GM12892 (cell line): ENCODE measurements at regions not wholly inside any gene's neighbourhood (a gene's known extent, or its start where the extent isn't known, plus 50 kb on each side); places are given as distances from the start of the nearest gene placed in this dataset.
"Not testable (repeated sequence)": the region's sequence is repeated elsewhere in the genome, so short reads cannot be mapped to it uniquely, and the experiment has no call there.

ENCODE experiments used
- DNase-seq: peaks from one replicate; pipeline ENCODE4 v3.0.0; 2011; ENCODE audit not compliant: insufficient read length
- FAIRE-seq: peaks from 2 replicates; lab custom pipeline; 2011; peaks lifted over from hg19 to GRCh38; lab: Jason Lieb, UNC
- POLR2A ChIP-seq: IDR thresholded peaks from 2 replicates; pipeline ENCODE4 v1.6.1; 2011; ENCODE audit warnings: low read depth, low read length, control low read depth
- POLR2AphosphoS5 ChIP-seq: IDR thresholded peaks from 2 replicates; pipeline ENCODE4 v1.6.1; 2011; ENCODE audit warnings: low read depth, low read length, control low read depth
- TAF1 ChIP-seq: IDR thresholded peaks from 2 replicates; pipeline ENCODE4 v1.6.1; 2011; ENCODE audit warnings: low read depth, mild to moderate bottlenecking, control low read depth, low read length, borderline replicate concordance

DNA sequence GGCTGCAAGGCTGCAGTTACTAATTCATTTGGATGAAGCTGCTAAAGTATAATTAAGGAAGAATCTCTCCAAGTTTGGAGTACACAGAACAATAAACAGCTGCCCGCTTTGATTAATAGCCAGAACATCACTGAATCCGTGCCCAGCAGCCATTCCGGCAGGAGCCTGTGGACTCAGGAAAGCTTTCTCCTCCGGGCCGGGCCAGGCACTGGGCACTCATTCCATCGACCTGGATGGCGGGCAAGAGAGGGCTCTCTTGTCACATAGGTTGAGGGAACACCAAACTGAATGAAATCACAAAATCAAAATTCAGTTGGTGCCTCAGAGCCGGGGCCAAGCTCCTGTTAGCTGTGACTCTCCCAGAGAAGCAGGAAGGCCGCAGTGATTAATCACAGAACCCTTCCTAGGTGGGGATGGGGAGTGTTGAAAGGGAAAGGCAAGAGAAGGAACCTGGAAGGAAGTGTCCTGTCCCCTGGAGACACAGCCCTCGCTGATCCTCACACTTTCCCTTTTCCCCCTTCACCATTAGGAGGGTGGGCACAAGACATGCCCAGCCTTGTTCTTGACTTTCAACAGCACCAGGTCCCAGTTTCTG is 306.7 kb downstream of the NPHP4 start:
- no peak for DNase-seq
- no peak for TF ChIP-seq TAF1
- TF ChIP-seq POLR2AphosphoS5 = no peak
- no peak for TF ChIP-seq POLR2A
- no peak for FAIRE-seq

DNA sequence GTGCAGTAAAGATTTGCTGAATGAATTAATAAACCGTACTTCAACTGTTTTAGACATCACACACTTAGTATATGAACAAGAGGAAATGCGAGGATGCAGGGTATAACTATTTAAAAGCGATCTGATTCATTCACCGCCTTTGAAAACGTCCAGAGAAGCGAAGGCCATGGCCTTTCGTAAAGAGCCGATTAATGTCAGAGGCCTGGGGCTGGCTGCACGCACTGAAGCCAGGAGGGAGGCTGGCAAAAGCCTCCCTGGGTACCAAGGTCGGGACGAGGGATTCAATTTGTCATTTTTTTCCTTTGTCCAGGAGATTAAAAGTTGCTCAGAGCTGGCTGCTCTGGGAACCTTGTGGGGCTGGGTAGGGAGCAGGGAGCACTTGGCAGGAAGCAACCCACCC is 307.4 kb downstream of the NPHP4 start:
- TF ChIP-seq POLR2A (no peak), TAF1 (no peak), POLR2AphosphoS5 (no peak)
- DNase-seq (no peak), FAIRE-seq (no peak)

DNA sequence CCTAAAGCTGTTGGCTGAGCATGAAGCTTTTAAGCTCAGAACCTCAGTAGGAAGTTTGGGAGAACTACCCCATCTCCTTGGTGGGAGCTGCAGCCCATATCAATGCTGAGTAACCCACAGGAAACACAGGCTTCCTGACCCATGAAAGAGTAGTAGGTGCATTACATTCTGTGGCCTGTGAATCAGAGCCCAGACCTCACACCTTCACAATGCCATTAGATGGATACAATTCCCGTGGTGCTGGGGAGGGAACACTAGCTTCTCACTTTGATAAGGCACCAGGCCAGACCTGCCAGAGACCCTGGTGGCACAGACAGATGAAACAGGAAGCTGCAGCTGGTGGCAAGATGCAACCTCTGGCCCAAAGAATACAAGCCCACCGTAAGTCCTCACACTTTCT is 308.8 kb downstream of the NPHP4 start:
- DNase-seq = no peak
- FAIRE-seq = no peak
- TF ChIP-seq POLR2A (no peak), TAF1 (no peak), POLR2AphosphoS5 (no peak)

DNA sequence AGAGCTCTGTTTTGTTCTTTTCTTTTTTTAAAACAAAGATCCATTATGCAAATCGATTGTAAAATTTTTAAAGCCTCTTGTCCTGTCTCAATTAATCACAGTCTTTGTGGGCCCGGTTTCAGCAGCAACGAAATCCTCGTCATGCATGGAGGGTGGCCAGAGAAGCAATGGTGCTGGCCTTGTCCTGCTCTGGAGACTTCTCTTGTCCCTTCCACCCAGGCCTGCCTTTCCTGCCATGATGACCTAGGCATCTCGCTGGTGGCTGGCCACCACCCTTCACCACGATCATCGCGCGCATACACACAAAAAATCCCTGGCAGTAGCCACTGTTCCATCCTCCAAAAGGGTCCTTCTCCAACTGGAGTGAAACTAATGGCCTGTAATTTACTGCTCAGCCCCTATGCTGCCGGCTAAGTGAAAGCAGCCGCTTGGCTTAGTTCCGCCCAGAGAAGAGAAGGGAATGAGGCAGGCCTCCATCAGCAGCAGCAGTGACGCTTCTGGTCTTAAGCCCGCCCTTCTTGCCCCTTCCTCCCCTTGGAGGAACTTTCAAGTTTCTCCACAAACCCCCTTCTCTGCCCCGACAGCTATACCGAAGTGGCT is 309.5 kb downstream of the NPHP4 start:
- no peak for TF ChIP-seq TAF1
- TF ChIP-seq POLR2A = no peak
- TF ChIP-seq POLR2AphosphoS5 = no peak
- no peak for FAIRE-seq
- no peak for DNase-seq

DNA sequence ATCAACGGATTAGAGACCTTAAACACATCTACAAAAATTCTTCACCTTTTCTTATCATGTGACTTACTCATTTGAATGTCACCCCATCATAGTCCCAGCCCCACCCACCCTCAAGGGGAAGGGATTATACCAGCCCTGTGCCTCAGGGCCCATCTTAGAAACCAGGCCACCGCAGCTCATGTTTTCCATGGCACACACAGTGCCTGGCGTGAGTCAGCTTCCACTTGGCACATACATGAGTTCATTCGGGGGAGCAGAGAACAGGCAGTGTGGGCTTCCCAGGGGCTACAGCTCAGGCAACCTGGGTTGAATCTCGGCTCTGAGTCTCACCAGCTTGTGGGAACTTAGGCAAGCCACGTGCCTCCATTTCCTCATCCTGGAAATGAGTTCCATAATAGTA is 310.6 kb downstream of the NPHP4 start:
- no peak for DNase-seq
- TF ChIP-seq POLR2A (no peak), TAF1 (no peak), POLR2AphosphoS5 (no peak)
- no peak for FAIRE-seq

DNA sequence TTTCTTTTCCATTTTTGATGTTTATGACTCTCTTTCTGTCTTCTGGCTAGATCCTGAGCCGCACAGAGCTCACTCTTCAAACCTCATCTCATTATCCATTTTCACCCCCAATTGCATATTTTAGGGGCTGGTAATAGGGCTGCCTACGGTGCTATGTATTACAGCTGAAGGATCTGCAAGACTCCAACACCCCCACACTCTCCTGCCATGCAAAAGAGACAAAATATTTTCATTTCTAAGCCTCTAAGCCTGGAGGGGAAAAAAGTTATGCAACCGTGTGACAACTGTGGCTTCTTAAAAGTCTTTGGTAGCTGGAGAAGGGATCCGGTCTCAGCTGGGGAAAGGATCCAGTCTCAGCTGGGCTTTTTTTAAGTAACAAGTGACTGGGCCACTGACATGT is 311.6 kb downstream of the NPHP4 start:
- FAIRE-seq (no peak), DNase-seq (no peak)
- TF ChIP-seq POLR2A (no peak), POLR2AphosphoS5 (no peak), TAF1 (no peak)

DNA sequence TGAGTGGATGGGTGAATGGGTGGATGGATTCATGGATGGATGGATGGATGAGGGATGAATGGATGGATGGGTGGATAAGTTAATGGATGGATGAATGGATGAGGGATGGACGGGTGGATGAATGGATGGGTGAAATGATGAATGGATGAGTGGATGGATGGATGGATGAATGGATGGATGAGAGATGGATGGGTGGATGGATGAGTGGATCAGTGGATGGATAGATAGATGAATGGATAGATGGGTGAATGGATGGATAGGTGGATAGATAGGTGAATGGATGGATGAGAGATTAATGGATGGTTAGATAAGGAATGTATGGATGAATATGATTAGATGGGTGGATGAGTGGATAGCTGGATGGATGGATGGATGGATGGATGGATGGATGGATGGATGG is 313.5 kb downstream of the NPHP4 start:
- DNase-seq (no peak), FAIRE-seq (no peak)
- TF ChIP-seq POLR2AphosphoS5 = no peak

DNA sequence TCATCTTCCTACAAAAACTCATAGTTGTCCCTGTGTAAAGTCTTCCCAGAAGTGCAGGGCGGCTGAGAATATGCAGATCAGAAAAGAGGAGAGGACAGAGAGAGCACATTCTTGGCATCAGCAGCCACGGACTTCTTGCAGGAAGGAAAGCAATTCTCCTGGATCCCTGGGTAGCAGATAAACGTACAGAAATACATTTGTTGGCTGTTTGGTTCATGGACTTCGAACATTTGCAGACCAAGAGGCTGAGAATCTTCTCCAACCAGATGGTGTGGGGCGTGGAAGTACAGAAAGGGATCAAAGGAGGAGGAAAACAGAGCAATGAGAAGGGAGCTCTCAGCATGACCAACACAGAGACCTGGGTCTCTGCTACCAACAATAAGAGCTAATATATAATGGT is 319.9 kb downstream of the NPHP4 start:
- not testable (repeated sequence) for FAIRE-seq, DNase-seq

DNA sequence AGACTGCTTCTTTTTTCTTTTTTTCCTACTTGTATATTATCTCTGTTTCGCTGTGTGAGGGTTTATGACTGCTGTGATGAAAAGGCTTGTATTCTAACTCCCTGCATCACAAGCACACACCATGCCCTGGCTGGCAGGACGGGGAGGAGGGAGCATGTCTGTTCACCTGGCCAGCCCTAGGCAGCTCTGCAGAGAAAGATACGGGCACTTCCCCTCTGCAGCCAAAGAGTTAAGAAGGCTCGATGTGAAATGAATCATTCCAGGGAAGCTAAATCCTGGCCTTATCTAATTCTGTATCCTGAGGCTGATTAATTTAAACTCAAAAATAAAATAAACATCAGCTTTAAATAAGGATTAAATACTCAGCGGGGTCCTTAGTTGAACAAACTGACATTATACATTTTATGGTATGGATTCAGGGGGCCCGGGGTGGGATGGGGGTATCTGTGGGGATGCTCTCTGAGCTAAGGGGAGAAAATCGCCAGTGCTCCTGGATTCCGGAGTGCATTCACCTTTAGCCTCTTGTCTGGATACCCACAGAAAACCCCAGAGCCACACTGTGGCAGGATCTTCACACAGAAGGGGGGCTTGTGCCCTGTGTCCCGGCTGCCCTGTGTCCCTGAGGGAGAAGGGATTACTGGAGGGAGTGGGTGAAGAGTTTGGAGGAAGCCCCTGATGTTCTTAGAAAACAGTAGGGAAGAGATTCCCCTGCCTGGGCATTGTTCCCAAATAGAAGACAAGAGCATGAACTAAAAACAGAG is 321.5 kb downstream of the NPHP4 start:
- no peak for DNase-seq
- FAIRE-seq = no peak
- TF ChIP-seq POLR2AphosphoS5 (no peak), POLR2A (no peak), TAF1 (no peak)

DNA sequence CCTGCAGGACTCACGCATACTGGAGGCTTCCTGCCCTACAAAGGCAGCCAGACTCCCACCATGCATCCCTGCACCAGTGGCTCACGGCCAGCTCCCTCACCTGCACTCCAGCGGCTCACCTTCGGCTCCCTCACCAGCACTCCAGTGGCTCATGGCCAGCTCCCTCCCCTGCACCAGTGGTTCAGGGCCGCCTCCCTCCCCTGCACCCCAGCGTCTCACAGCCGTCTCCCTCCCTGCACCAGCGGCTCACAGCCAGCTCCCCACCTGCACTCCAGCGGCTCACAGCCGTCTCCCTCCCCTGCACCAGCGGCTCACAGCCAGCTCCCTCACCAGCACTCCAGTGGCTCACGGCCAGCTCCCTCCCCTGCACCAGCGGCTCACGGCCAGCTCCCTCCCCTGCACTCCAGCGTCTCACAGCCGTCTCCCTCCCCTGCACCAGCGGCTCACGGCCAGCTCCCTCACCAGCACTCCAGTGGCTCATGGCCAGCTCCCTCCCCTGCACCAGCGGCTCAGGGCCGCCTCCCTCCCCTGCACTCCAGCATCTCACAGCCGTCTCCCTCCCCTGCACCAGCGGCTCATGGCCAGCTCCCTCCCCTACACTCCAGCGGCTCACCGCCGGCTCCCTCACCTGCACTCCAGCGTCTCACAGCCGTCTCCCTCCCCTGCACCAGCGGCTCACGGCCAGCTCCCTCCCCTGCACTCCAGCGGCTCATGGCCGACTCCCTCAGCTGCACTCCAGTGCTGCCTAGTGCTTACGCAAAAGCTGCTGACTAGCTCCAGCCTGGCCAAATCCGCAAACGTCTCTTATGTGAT is 324.5 kb downstream of the NPHP4 start:
- no peak for DNase-seq
- no peak for FAIRE-seq
- TF ChIP-seq POLR2AphosphoS5 = no peak
- no peak for TF ChIP-seq POLR2A
- TF ChIP-seq TAF1 = no peak

DNA sequence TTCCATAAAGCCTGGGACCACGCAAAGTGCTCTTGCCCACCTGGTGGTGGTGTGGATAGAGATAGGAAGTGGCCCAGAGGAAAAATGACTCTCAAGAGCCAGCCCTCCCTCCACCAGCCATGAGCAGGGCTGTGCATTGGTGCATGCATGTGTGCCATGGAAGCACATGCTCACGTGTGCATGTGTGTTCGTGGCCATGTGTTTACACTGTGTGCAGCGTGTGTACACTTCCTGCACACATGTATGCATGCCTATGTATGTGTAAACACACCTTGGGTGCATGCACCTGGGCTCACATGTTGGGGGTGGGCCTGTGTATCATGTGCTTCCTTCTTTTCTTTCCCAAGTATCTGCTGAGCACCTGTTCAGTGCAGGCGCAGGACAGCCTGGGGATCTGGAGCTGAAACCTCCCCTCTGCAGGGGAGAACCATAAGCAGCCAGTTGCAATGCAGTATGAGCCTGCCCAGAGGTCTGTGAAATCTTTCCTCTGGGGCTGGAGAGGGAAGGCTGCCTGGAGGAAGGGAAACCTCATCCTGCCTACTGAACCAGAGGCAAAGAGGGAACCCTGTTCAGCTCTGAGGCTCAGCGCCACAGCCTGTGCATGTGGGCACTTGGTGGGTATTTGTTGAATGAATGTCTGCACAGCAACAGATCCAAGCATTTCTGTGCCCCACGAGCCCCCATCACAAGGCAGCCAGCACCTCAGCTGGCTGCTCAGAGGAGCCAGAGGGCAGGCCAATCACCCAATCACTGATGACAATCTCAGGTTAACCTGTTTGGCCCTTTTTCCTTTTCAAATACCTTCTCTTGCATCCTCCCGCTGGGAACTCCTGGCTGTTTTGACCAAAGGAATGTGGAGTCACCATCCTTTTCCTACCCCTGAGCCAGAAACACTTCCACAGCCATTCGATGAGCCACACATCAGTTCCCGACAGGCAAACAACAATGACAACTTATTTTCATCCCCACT is 327.0 kb downstream of the NPHP4 start:
- TF ChIP-seq POLR2A = no peak
- no peak for TF ChIP-seq POLR2AphosphoS5
- no peak for TF ChIP-seq TAF1
- DNase-seq (no peak), FAIRE-seq (no peak)
